ENCODE measurements at regions not wholly inside any gene's neighbourhood (a gene's known extent, or its start where the extent isn't known, plus 50 kb on each side); places are given as distances from the start of the nearest gene placed in this dataset.

- DNase-seq (ENCODE audit: low read depth), result no peak
- TF ChIP-seq CTCF (IDR thresholded peaks at IDR 0.05; ENCODE audit: insufficient read depth, low read depth, low read length), result no peak
- no peak overlapping the region for H3K4me3 ChIP-seq (ENCODE audit: low read depth, low read length)
These were observed 186.5 kb upstream of the TCF4 start for GRCh38 chr18:55774505-55774904.

- DNase-seq (ENCODE audit: low read depth), result no peak
- no peak for TF ChIP-seq CTCF (IDR thresholded peaks at IDR 0.05; ENCODE audit: insufficient read depth, low read depth, low read length)
- no peak overlapping the region for H3K4me3 ChIP-seq (ENCODE audit: low read depth, low read length)
These were observed 180.3 kb upstream of the TCF4 start for GRCh38 chr18:55768255-55768654.

DNA sequence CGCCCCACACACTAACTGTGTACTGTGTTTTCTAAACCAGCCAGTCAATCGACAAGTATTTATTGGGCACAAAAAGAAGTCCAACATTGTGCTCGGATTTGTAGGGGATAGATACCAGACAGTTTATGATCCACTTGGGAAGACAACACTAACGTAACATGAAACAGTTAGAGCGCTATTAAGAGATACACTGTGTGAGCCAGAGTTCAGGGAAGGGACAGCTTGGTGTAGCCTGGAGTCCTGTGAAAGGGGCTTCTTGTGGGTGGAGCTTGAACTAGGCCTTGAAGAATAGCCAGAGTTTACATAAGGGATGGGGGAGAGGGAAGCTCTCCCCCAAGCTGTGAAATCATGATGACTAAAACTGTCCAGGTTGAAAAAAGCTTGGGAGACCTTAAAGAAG, 176.4 kb upstream of the TCF4 start:
- no peak for TF ChIP-seq CTCF (IDR thresholded peaks at IDR 0.05; ENCODE audit: insufficient read depth, low read depth, low read length)
- peak; percentile 15 for DNase-seq (ENCODE audit: low read depth)
- no peak overlapping the region for H3K4me3 ChIP-seq (ENCODE audit: low read depth, low read length)

DNA sequence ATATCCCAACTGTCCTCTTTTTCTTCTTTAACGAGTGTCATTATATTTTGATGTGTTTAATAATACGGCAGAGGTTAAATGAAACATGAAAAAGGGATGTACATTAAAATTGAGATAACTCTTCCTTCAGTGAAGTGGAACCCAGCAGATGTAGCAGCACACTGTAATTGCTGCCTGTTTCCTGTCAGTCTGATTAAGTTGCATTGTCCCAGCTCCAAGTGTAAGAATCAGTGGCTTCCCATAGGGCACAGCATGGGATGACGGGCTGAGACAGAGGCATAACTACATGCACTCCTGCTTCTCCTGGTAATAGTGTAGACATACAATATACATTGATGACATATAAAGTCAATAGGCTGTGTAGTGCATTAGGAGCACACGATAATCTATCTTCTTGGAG, 175.8 kb upstream of the TCF4 start:
- no peak overlapping the region for H3K4me3 ChIP-seq (ENCODE audit: low read depth, low read length)
- DNase-seq (ENCODE audit: low read depth), result no peak
- no peak for TF ChIP-seq CTCF (IDR thresholded peaks at IDR 0.05; ENCODE audit: insufficient read depth, low read depth, low read length)

GRCh38 chr18:55763298-55763697, 175.3 kb upstream of the TCF4 start:
- no peak overlapping the region for H3K4me3 ChIP-seq (ENCODE audit: low read depth, low read length)
- DNase-seq (ENCODE audit: low read depth), result peak; percentile 17
- no peak for TF ChIP-seq CTCF (IDR thresholded peaks at IDR 0.05; ENCODE audit: insufficient read depth, low read depth, low read length)

- TF ChIP-seq CTCF (IDR thresholded peaks at IDR 0.05; ENCODE audit: insufficient read depth, low read depth, low read length), result no peak
These were observed 174.4 kb upstream of the TCF4 start for GRCh38 chr18:55762424-55762823.

GRCh38 chr18:55753643-55754263, 165.8 kb upstream of the TCF4 start:
- TF ChIP-seq CTCF (IDR thresholded peaks at IDR 0.05; ENCODE audit: insufficient read depth, low read depth, low read length), result no peak
- no peak overlapping the region for H3K4me3 ChIP-seq (ENCODE audit: low read depth, low read length)
- peak; percentile 28 for DNase-seq (ENCODE audit: low read depth)

More at GRCh38 chr18:55762424-55762823, 174.4 kb upstream of the TCF4 start:
- H3K4me3 ChIP-seq (ENCODE audit: low read depth, low read length), result no peak overlapping the region
- no peak for DNase-seq (ENCODE audit: low read depth)
